SK-N-SH (cell line): ENCODE measurements at regions not wholly inside any gene's neighbourhood (a gene's known extent, or its start where the extent isn't known, plus 50 kb on each side); places are given as distances from the start of the nearest gene placed in this dataset.

Source experiments
- CTCF ChIA-PET: fragments of 300-600, 350-600 bp; formaldehyde crosslinking; extraction: SDS; loops from one replicate; lab custom pipeline; 2021; lab: Yijun Ruan, JAX
- POLR2A ChIA-PET: fragments of 350-600 bp; sonication (Branson Sonifier 250); formaldehyde crosslinking; extraction: SDS; loops from one replicate; lab custom pipeline; 2020; ENCODE audit warnings: antibody characterized with exemption, inconsistent platforms; lab: Yijun Ruan, JAX
- DNase-seq: peaks from one replicate; pipeline ENCODE4 v3.0.0; 2012
- H2AFZ ChIP-seq: fragments of 200-600 bp; sonication (generic); 2 replicates; pipeline ENCODE4 v1.8.1; 2016; ENCODE audit warnings: antibody characterized with exemption, mild to moderate bottlenecking, low read depth
- H3F3A ChIP-seq: fragments of 200-600 bp; sonication (generic); replicated peaks from 2 replicates; pipeline ENCODE3; 2016; ENCODE audit warnings: antibody characterized with exemption, mild to moderate bottlenecking; ENCODE audit not compliant: insufficient read depth
- H3K27ac ChIP-seq, 2 experiments: fragments of 200-500 bp in 1 of 2; fragments of 200-600 bp in 1 of 2; sonication (Bioruptor generic) in 1 of 2; sonication (generic), shearing (Covaris generic) in 1 of 2; 2 replicates each; pipeline versions ENCODE4 v1.5.1 to v1.6.1; 2014 to 2016; ENCODE audit warnings: low read depth in 2 of 2, inconsistent platforms in 1 of 2, low read length in 1 of 2, mild to moderate bottlenecking in 1 of 2, mixed read lengths in 1 of 2
- H3K27me3 ChIP-seq: fragments of 200-600 bp; sonication (generic), shearing (Covaris generic); 2 replicates; pipeline ENCODE4 v1.6.1; 2016; ENCODE audit warnings: mixed run types; ENCODE audit not compliant: insufficient read depth
- H3K36me3 ChIP-seq, 2 experiments: fragments of 200-500 bp in 1 of 2; fragments of 200-600 bp in 1 of 2; sonication (Bioruptor generic) in 1 of 2; sonication (generic) in 1 of 2; replicated peaks in 1 of 2; 2 replicates each; pipeline versions ENCODE3 to v1.5.1; 2014 to 2016; ENCODE audit warnings: low read length in 1 of 2, mild to moderate bottlenecking in 1 of 2; ENCODE audit not compliant: insufficient read depth in 2 of 2, control insufficient read depth in 1 of 2
- H3K4me1 ChIP-seq, 2 experiments: fragments of 200-500 bp in 1 of 2; fragments of 200-600 bp in 1 of 2; sonication (Bioruptor generic) in 1 of 2; sonication (generic), shearing (Covaris generic) in 1 of 2; 2 replicates each; pipeline versions ENCODE4 v1.5.1 to v1.6.1; 2014 to 2016; ENCODE audit warnings: low read depth in 1 of 2, low read length in 1 of 2, mixed run types in 1 of 2; ENCODE audit not compliant: insufficient read depth in 2 of 2, control insufficient read depth in 1 of 2
- H3K4me2 ChIP-seq: fragments of 200-600 bp; sonication (generic), shearing (Covaris generic); 2 replicates; pipeline ENCODE4 v1.6.1; 2017; ENCODE audit warnings: mixed run types
- H3K4me3 ChIP-seq, 2 experiments: fragments of 200-500 bp in 1 of 2; fragments of 200-600 bp in 1 of 2; sonication (Bioruptor generic) in 1 of 2; sonication (generic), shearing (Covaris generic) in 1 of 2; 2 replicates each; pipeline versions ENCODE4 v1.5.1 to v1.8.1; 2014 to 2016; ENCODE audit warnings: low read depth in 2 of 2, inconsistent platforms in 1 of 2, low read length in 1 of 2, mild to moderate bottlenecking in 1 of 2, mixed read lengths in 1 of 2, moderate library complexity in 1 of 2
- H3K79me2 ChIP-seq: fragments of 200-600 bp; sonication (generic); 2 replicates; pipeline ENCODE4 v1.8.1; 2017; ENCODE audit warnings: mild to moderate bottlenecking; ENCODE audit not compliant: insufficient read depth
- H3K9ac ChIP-seq: fragments of 200-600 bp; sonication (generic); 2 replicates; pipeline ENCODE4 v1.6.1; 2017; ENCODE audit warnings: mixed run types
- H3K9me2 ChIP-seq: fragments of 200-600 bp; sonication (generic); 2 replicates; pipeline ENCODE4 v1.6.1; 2017; ENCODE audit warnings: mixed run types
- H3K9me3 ChIP-seq: fragments of 200-600 bp; sonication (generic); 2 replicates; pipeline ENCODE4 v1.6.1; 2017; ENCODE audit warnings: mixed run types, mild to moderate bottlenecking, moderate library complexity
- H4K20me1 ChIP-seq: fragments of 200-600 bp; sonication (generic); 2 replicates; pipeline ENCODE4 v1.6.1; 2017; ENCODE audit warnings: mild to moderate bottlenecking, mixed run types; ENCODE audit not compliant: insufficient read depth
- CHD2 ChIP-seq: fragments of 150-350 bp; IDR thresholded peaks from 2 replicates; pipeline ENCODE4 v1.6.1; 2018; ENCODE audit warnings: low read length; ENCODE audit not compliant: partially characterized antibody
- FOXJ3 ChIP-seq: sonication (generic); formaldehyde crosslinking; IDR thresholded peaks from 2 replicates; pipeline ENCODE4 v1.5.1; 2020; ENCODE audit warnings: mild to moderate bottlenecking, missing genetic modification reagents
- FOXM1 ChIP-seq: IDR thresholded peaks from 2 replicates; pipeline ENCODE4 v1.4.0; 2012; ENCODE audit warnings: low read depth, mild to moderate bottlenecking
- GABPA ChIP-seq: IDR thresholded peaks from 2 replicates; pipeline ENCODE4 v1.4.0; 2012; ENCODE audit warnings: low read depth, mild to moderate bottlenecking
- JUND ChIP-seq: IDR thresholded peaks from 2 replicates; pipeline ENCODE4 v1.4.0; 2012
- RAD21 ChIP-seq: IDR thresholded peaks from 2 replicates; pipeline ENCODE4 v1.6.1; 2012; ENCODE audit warnings: mild to moderate bottlenecking, low read length
- SIN3A ChIP-seq: IDR thresholded peaks from 2 replicates; pipeline ENCODE4 v1.6.1; 2012; ENCODE audit warnings: low read depth, mild to moderate bottlenecking, low read length, moderate library complexity, borderline replicate concordance
- TAF1 ChIP-seq: IDR thresholded peaks from 2 replicates; pipeline ENCODE4 v1.6.1; 2012; ENCODE audit warnings: low read depth, mild to moderate bottlenecking, low read length, moderate library complexity, borderline replicate concordance
- TEAD4 ChIP-seq: IDR thresholded peaks from 2 replicates; pipeline ENCODE4 v1.4.0; 2012; ENCODE audit warnings: mild to moderate bottlenecking, borderline replicate concordance; ENCODE audit not compliant: insufficient read depth
- USF2 ChIP-seq: fragments of 150-350 bp; IDR thresholded peaks from 2 replicates; pipeline ENCODE4 v1.6.1; 2017; ENCODE audit warnings: antibody characterized with exemption, low read length, low read depth, borderline replicate concordance
- WGBS: methylation state at CpG from one replicate; pipeline ENCODE4 v1.1.6; 2017; ENCODE audit warnings: low lambda C conversion rate; 5-methylcytosine and 5-hydroxymethylcytosine counted together

GRCh38 chr3:13150624-13151023 is 77.4 kb upstream of the IQSEC1 start:
- ChIA-PET CTCF (interaction anchor here (1.4 kb wide), 1 partner anchor 79 kb away, joined by 4 read pairs; no protein-coding TSS in a partner anchor), POLR2A (interaction anchor here (0.5 kb wide), 1 partner anchor 100 kb away, joined by 3 read pairs; no protein-coding TSS in a partner anchor)
- Histone ChIP-seq H3F3A (no peaks in the 10 kb centered on the region), H3K9me3 (peaks cover 7% of the 10 kb centered on the region; the same call in 1 of the 2 replicates), H3K4me2 (no peak overlapping the region), H3K4me1 (peaks cover 0 to 4% of the 10 kb centered on the region in 2 experiments; a peak in 1 of 4 replicates), H3K79me2 (no peaks in the 10 kb centered on the region), H3K4me3 (no peak overlapping the region), H3K9me2 (no peaks in the 10 kb centered on the region), H2AFZ (no peak overlapping the region), H3K36me3 (no peaks in the 10 kb centered on the region), H3K27ac (no peak overlapping the region), H4K20me1 (no peaks in the 10 kb centered on the region), H3K27me3 (no peaks in the 10 kb centered on the region), H3K9ac (no peak overlapping the region)
- no peak for DNase-seq
- WGBS = 51% methylated on average over 5 of the region's 5 CpGs
- TF ChIP-seq FOXM1 = no peak
- TF ChIP-seq TAF1 = no peak
- TF ChIP-seq GABPA = no peak
- TF ChIP-seq TEAD4 = no peak
- TF ChIP-seq CHD2 = no peak
- no peak for TF ChIP-seq SIN3A
- no peak for TF ChIP-seq RAD21
- TF ChIP-seq USF2 = no peak
- TF ChIP-seq FOXJ3 (CRISPR knock-in tag) = no peak

- CTCF ChIA-PET = interaction anchor here (1.4 kb wide), 1 partner anchor 81 kb away, joined by 4 read pairs; no protein-coding TSS in a partner anchor
- POLR2A ChIA-PET = no interaction called here
- H4K20me1 ChIP-seq = no peaks in the 10 kb centered on the region
- WGBS = 53% methylated on average over 13 of the region's 19 CpGs
- H3K4me3 ChIP-seq = no peak overlapping the region
- H3K4me2 ChIP-seq = no peak overlapping the region
- no peaks in the 10 kb centered on the region for H3F3A ChIP-seq
- H3K79me2 ChIP-seq = no peaks in the 10 kb centered on the region
- H3K9me3 ChIP-seq = no peaks in the 10 kb centered on the region
- no peaks in the 10 kb centered on the region for H3K36me3 ChIP-seq
- H2AFZ ChIP-seq = no peak overlapping the region
- H3K27ac ChIP-seq = no peak overlapping the region
- H3K27me3 ChIP-seq = no peaks in the 10 kb centered on the region
- no peak for DNase-seq
- no peak for TF ChIP-seq FOXM1
- TF ChIP-seq JUND = no peak
- no peak for TF ChIP-seq RAD21
- no peaks in the 10 kb centered on the region for H3K9me2 ChIP-seq
- no peak overlapping the region for H3K9ac ChIP-seq
- peaks cover 0 to 4% of the 10 kb centered on the region in 2 experiments; a peak in 1 of 4 replicates for H3K4me1 ChIP-seq
Observed at GRCh38 chr3:13149330-13150108, 76.3 kb upstream of the IQSEC1 start.
